GM21737 (cell line): ENCODE measurements at regions not wholly inside any gene's neighbourhood (a gene's known extent, or its start where the extent isn't known, plus 50 kb on each side); places are given as distances from the start of the nearest gene placed in this dataset.
"Not testable (repeated sequence)": the region's sequence is repeated elsewhere in the genome, so short reads cannot be mapped to it uniquely, and the experiment has no call there.

Experiments
- ATAC-seq: cut with Tn5 transposase; IDR thresholded peaks from one replicate; pipeline ENCODE4 v1.9.1; 2021; ENCODE audit warnings: mild to moderate bottlenecking, moderate library complexity; ENCODE audit not compliant: unreplicated experiment

DNA sequence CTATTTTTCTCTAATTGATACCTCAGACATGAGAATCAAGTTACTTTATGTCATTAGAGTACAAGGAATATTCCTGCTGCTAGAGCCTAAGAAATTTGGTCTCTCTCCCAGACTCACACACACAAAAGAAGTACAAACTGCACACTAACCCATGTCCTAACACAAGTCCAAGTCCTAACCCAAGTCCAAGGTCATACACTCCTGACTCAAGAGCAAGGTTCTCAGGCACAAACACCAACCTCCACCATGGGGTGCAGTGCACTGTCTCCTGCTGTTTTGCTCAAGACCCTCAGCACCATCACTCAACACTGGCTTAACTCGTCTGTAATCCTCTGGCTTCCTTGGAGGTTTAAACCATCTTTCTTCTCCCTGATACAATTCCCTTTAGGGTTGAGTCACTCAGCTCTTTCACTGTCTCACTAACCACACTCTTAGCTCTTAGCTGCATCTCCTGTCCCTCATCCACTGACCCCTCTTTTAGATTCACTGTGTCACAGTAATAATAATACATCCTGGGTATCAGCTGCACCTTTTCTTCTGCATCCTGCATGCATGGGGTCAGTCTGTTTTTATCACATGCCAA is 129.8 kb downstream of the BCL2L11 start:
- ATAC-seq = no peak

DNA sequence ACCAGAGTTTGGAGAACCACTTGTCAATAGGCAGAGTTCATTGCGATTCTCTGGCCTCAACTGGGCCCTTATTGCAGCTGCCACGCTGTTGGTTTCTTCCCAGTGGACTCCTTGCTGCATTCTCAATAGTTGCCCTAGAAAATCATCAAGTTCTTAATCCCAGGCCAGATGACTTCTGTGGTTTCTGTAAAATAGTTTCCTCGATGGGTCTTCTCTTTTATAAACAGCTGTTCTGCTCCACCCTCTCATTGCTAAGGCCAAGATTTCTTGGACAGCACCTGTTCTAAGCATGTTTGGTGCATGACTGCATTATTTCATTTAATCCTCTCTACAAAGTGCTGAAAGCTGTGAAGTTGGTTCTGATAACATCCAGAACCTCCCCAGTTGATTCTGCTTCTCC is 131.0 kb downstream of the BCL2L11 start:
- ATAC-seq = no peak

DNA sequence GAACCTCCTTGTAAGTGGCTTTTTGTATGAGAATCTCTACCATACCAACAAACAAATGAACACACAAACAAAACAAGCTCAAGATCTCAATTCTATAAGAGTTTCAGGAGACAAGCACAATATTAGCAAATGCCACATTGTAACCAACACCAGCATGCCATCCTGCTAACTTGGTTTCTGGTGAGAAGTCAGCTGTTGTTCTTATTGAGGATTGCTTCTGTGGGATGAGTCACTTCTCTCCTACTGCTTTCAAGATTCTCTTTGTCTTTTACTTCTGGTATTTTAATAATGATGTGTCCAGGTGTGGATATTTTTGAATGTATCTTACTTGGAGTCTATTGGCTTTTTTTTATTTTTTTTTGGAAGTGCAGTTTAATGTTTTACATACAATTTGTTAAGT is 131.7 kb downstream of the BCL2L11 start:
- no peak for ATAC-seq

DNA sequence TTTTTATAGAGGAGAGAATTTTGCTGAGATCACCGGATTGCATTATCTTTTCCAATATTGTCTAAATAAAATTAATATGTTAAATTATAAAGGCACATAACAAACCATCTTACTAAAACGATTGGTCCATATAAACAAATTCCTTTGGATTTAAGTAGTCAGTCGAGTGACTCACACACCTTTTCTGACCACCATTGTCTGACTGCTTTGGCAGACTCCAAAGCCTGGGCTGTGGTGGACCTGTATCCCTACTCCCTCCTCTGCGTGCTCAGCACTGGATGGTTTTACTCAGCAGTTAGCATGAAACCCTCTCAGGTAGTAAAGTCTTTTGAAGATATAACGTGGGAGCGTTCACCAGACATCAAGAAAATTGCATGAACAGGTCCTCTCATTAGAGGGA is 134.2 kb downstream of the BCL2L11 start:
- ATAC-seq = not testable (repeated sequence)

DNA sequence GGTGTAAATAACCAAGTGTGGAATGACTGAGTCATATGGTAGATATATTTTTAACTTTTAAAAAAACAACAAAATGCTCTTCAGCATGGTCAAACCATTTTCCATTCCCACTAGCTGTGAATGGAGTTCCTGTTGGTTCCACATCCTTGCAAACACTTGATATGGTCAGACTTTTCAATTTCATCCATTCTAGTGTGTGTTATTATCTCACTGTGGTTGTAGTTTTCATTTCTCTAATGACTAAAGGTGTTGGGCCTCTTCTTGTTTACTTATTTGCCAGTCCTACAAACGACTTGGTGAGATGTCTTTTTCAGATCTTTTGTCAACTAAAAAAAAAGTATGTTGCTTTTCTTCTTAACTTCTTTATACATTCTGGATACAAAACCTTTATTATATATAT is 135.9 kb downstream of the BCL2L11 start:
- ATAC-seq = not testable (repeated sequence)

DNA sequence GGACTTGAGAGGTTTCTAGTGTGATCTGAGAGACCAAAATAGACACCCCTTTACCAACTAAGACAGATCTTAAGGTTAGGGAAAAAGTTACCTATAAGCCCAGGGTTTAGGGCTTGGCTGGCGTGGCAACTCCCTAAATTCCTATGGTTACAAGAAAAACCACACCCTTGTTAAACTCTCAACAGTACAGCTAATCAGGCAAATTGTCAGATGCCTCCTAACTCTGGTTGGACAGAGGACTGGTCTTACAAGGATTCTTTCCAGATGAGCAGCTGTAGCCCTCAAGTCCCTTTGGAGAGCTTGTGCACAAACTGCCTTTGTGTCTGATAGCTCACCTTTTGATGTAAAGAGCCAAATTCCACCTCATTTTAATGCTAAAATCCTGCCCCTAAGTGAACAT is 136.9 kb downstream of the BCL2L11 start:
- ATAC-seq = not testable (repeated sequence)

DNA sequence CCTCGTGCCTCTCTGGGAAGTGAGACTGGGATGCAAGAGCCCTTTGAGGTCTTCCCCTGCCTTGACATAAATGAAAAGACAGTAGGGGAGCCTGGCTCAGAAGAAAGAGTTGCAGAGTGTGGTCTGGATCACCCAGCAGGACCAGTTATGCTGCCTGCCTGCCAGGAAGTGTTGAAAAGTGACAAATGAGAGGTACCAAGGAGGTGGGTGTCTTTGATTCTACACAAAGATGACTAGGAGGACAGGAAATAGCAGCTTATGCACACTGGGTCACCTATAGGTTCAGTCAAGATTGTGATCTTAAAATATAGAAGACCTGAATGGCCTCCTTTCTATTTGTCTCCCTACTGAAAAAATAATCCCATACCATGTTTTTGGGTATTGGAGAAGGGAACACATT is 137.6 kb downstream of the BCL2L11 start:
- ATAC-seq = not testable (repeated sequence)

DNA sequence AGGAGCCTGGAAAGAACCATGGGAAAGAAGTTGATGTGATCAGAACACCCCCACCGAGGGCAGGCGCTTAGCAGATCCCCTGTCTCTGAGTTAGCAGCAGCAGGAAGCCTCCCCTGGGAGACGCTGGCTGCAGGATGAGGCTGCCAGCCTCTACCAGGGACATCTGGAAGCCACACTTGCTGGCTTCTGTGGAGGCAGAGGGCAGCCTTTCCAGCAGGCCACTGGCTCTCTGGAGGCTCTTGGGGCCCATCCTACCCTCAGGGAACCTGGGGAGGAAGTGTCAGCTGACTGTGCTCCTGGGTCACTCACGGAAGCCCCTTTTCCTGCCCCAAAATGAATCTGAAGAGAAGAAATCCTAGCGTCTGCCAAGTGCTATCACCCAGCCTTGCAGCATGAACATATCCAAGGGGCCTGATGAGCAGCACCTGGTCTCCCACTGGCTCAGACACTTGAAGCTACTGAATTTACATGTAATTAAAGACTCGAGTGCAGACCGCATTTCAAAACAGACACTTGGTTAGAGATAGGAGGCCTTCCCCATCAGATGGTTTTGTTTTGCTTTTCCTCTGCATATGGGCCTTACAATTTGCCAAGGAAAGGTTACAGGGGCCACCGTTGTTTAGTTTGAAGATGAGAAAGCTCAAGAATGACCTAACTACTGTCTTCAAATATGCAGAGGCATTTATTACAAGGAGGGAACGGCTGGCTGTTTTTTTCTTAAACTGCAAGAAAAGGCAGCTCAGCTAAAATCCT is 142.1 kb downstream of the BCL2L11 start:
- ATAC-seq = not testable (repeated sequence)

DNA sequence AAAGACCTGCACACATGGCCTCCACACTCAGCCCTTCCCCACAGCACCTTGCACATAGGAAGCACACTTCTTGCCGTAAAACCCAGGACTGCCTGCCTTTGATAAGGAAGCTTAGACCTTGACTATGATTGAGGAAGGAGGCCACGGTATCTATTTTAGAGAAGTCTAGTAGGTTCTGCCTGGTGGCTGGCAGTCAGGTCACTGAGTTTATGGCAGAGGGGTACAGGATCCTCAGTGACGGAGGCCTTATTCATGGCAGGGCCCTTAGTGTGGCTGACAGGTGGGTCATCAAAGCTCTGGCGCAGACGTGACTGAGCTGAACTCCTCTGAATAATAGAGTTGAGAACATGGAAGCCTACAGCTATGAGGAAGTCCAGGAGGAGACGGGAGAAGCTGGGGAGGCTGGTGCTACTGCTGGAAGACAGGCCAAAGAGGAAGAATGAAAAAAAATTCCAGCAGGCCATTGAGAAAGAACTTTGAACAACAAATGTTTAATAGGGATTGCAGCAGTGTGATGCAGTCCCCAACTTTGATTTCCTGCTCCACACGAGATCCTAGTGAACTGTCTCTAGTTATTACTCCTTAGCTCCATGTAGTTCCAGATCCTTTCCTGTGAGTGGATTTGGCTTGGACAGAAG is 142.8 kb downstream of the BCL2L11 start:
- ATAC-seq = not testable (repeated sequence)

DNA sequence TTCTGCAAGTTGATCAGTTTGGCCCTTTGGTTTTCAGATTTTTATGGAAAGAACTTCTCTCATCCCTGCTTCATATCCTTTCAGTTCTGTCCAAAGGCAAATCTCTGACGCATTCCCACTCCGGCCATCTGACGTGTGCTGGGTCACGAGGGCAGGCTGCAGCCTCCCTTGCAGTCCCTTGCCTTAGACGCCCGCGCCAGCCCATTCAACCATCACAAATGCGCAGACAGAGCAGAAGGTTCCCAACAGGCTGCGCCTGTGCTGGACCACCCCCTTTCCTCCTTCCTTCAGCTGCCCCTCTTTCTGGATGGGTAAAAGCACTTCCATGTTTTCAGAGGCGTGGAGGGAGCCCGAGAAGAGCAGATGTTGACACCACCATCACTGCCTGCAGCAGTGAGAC is 144.2 kb downstream of the BCL2L11 start:
- ATAC-seq = not testable (repeated sequence)

DNA sequence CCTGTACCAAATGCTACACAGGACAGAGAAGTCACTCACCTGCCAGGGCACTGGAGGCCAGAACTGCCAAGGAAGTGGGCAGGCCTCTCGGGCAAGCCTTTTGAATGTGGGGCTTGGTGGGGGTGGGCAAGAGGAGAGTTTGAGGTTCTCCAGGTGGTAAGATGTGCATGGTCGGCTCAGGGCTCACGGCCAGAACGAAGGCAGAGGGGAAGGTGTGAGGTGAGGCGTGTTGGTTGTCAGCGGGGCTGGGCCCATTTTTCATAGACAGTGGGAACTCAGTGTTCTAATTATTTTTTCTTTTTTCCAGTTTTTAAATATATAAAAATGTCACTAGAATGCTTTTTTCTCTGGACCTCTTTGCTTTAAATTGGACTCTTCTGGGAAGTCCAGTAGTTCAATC is 145.8 kb downstream of the BCL2L11 start:
- ATAC-seq = not testable (repeated sequence)

DNA sequence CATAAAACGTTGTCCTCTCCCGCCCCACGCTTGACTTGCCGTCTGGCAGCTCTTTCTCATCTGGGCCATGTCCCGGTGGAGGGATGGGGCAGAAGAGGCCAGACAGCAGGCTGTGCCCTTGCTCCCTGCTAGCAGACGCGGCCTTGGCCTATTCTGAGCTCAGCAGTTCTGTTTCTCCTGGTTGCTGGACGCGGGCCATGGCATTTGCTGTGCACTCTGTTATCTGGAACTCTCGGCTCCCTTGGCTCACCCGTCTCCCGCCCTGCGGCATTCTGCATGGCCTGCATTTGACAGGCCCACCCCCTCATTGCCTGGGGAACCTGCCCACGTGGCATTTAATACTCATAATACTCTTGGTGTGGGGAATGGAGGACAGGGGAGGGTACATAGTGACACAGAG is 146.3 kb downstream of the BCL2L11 start:
- ATAC-seq = not testable (repeated sequence)

DNA sequence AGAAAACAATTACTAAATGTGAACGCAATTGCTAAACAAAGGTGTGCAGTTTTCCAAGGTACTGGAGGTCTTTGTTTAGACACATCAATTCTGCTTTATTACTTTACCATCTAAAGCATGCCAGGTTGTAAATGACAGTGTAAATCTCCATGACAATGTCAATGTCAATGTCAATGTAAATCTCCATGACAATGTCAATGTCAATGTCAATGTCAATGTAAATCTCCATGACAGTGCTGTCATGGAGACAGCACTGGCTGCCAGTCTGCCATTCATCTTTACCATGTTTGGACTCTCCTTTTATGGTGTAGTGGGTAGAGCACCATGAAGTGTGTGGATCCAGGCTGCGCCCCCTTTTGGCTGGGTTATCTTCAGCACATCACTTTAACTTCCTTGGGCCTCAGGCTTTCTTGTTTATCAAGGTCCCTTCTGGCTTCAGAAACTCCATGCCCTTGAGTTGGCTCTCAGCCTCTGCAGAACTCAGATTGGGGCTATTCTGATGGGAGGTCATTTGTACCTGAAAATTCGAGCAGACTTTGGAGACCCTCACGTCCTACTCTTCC is 149.1 kb downstream of the BCL2L11 start:
- ATAC-seq = not testable (repeated sequence)

DNA sequence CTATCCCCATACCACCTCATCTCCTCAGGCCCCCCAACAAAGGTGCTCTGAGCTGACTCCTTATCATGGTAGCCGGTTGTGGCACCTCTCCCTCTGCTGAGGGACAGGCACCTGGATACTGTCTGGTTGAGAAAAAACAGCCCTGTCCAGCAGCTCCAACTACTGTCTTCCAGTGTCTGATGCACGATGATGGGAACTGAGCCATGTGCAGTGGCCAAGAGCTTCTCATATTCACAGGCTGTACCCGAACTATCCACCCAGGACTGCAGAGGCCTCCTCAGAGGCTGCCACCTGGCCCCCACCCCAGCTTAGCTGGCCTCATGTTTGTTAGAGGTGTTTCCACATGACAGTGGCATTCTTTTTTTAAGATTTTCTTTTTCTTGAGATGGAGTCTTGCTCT is 149.9 kb downstream of the BCL2L11 start:
- not testable (repeated sequence) for ATAC-seq

DNA sequence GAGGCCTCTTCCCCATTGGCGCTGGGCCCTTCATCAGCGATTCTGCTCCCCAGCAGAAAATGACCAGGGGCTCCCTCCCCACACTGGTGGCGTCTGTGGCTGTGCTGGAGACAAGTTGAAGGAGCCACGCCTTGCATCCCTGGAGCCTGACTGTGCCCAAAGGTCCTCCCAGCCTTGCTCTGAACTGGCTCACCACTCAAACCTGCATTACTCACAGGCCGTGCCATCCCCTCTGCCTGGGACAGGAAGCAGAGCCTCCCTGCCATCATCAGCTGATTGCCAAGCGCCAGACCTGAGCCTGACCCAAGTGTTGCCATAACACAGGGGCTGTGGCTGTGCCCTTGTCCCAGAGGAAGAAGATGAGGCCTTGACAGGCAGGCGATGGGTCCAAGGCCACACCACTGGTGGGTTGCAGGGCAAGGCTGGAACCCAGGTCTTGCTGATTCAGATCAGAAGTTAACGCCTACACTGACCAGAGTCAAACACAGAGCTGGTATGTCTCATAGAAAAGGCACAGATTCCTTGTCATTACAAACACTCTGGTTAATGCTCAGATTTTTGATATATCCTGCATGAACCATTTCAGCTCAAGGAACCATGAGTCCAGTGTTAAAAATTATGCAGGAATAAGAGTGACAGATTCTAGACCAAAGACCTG is 151.1 kb downstream of the BCL2L11 start:
- ATAC-seq = not testable (repeated sequence)

DNA sequence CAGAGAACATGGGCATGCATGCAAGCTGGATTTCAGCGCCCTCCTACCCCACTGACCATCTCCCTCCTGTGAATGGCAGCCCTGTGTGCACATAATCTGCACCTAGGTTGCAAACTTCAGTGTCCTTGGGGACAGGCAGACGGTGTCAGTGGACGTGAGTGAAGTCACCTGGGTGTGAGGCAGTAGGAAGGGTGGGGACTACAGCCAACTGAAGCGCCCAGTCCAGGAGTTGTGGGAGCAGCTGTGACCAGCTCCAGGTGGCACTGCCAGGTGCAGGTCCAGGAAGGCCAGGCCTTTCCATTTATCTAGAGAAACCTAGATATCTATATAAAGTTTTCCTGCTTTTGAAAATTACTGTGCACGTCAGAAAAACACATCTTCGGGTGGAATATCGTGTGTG is 152.3 kb downstream of the BCL2L11 start:
- not testable (repeated sequence) for ATAC-seq

DNA sequence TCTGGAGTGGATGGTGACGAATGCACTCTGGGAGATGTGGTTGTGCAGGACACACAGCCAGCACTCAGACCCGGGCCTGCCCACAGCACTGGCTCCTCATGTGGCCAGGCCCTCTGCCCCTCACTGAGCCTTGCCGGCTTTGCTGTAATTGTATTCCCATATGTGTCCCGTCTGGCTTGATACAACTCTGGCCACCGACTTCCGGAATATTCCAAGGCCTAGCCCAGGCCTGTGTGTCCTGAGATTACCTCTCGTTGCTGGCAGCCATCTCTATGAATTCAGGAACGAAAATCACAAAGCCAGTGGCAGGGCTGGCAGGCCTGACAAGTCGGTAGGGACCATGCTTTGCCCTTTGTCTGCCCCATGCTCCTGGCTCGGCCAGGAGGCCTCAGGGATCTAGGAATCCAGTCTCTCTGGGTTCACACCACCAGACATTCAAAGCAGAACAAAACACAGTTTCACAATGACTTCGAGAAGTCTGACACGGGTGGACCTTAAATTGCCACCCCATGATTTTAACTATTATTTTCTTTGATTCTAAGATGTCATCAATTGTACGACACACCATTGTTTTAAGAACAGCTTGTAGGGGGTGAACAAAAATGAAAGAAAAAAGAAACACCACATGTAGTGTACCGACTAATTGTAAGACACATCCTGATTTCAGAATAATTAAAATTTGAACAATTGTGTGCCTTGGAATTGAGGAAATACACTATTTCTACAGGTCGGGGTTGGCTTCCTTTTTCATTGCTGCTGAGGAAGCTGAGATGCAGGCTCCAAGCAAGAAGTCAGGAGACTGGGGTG is 154.5 kb downstream of the BCL2L11 start:
- ATAC-seq = not testable (repeated sequence)

DNA sequence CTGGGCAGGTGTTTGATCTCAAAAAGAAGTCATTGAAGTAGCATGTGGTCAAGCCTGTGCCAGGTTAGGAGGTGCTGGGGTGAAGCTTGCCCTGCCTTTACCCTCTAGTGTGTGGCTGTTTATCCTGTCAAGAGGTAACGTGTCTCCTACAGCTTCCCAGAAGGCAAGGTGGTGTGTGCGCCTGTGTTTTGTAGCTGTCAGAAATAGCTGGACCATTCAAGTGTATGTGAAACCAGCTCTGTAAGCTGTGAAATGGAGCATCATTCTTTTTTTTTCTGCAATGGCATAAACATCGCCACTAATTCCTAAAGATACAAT is 155.1 kb downstream of the BCL2L11 start:
- ATAC-seq = not testable (repeated sequence)

DNA sequence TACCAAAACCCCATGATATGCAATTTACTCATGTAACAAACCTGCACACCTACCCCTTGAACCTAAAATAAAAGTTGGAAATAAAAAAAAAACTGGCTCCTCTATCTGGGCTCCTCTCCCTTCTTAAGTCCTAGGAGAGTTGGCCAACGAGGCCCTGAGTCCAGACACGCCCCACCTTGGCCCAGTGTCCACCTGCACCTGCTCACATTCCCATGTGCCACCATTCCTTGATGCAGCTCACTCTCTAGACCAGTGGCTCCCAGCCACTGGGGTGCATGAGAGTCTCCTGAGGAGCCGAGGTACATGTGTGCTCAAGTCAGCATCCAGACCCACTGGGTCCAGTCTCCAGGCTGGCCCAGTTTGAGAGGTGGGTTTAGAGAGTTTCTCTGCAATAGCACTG is 157.4 kb downstream of the BCL2L11 start:
- not testable (repeated sequence) for ATAC-seq

DNA sequence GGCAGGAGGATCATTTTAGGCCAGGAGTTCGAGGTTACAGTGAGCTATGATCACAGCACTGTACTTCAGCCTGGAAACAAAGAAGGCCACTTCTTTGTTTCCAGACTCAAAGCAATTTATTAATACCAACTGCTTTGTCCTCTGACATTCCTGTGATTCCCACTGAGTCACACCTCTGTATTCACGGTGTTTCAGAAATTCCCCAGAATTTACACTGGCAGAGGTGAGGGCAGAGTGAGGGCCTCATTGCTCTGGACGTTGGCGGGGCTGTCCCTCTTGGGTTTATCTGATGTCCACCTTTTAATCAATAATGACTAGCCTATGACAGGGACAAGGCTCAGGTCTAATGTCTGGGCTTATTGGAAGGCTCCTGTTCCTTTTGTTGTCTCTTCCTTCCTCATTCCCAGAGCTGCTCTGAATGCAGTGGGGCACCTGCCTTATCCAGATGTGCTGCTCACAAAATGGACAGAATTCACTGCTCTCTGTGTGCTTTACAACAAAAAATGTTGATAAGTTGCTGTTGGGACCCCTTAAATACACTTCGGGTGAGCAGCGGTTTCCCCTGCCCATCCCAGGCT is 160.1 kb downstream of the BCL2L11 start:
- not testable (repeated sequence) for ATAC-seq
